GM18868 (cell line): ENCODE measurements at regions not wholly inside any gene's neighbourhood (a gene's known extent, or its start where the extent isn't known, plus 50 kb on each side); places are given as distances from the start of the nearest gene placed in this dataset.
"Not testable (repeated sequence)": the region's sequence is repeated elsewhere in the genome, so short reads cannot be mapped to it uniquely, and the experiment has no call there.

Experiments
- ATAC-seq: cut with Tn5 transposase; IDR thresholded peaks from one replicate; pipeline ENCODE4 v1.9.1; 2021; ENCODE audit warnings: mild to moderate bottlenecking, moderate library complexity; ENCODE audit not compliant: unreplicated experiment

- not testable (repeated sequence) for ATAC-seq
Observed at GRCh38 chr13:56763333-56763732, 377.4 kb upstream of the PRR20A start.

GRCh38 chr13:56773148-56773547 is 367.6 kb upstream of the PRR20A start:
- ATAC-seq = no peak

GRCh38 chr13:56789527-56789926 is 351.2 kb upstream of the PRR20A start:
- no peak for ATAC-seq

- no peak for ATAC-seq
Observed at GRCh38 chr13:56837161-56837560, 303.6 kb upstream of the PRR20A start.

- ATAC-seq = no peak
Observed at GRCh38 chr13:56850852-56851251, 289.9 kb upstream of the PRR20A start.

- no peak for ATAC-seq
Observed at GRCh38 chr13:56861476-56861875, 279.2 kb upstream of the PRR20A start.

- no peak for ATAC-seq
Observed at GRCh38 chr13:56864451-56864850, 276.3 kb upstream of the PRR20A start.

- ATAC-seq = no peak
Observed at GRCh38 chr13:56865416-56865815, 275.3 kb upstream of the PRR20A start.

GRCh38 chr13:56869671-56870070 is 271.0 kb upstream of the PRR20A start:
- ATAC-seq = no peak

- ATAC-seq = no peak
Observed at GRCh38 chr13:56886398-56886797, 254.3 kb upstream of the PRR20A start.

GRCh38 chr13:56888455-56888854 is 252.3 kb upstream of the PRR20A start:
- no peak for ATAC-seq

GRCh38 chr13:56893843-56894242 is 246.9 kb upstream of the PRR20A start:
- peak; percentile 56 for ATAC-seq

- ATAC-seq = no peak
Observed at GRCh38 chr13:56900549-56901279, 240.0 kb upstream of the PRR20A start.

- ATAC-seq = no peak
Observed at GRCh38 chr13:56902276-56902675, 238.4 kb upstream of the PRR20A start.

GRCh38 chr13:56903710-56904282 is 236.9 kb upstream of the PRR20A start:
- ATAC-seq = no peak

- ATAC-seq = no peak
Observed at GRCh38 chr13:56906909-56907308, 233.8 kb upstream of the PRR20A start.

GRCh38 chr13:56907766-56908165 is 233.0 kb upstream of the PRR20A start:
- no peak for ATAC-seq

- no peak for ATAC-seq
Observed at GRCh38 chr13:56909896-56910600, 230.7 kb upstream of the PRR20A start.

- ATAC-seq = no peak
Observed at GRCh38 chr13:56917966-56918365, 222.8 kb upstream of the PRR20A start.

GRCh38 chr13:56923626-56924140 is 217.0 kb upstream of the PRR20A start:
- ATAC-seq = no peak

- no peak for ATAC-seq
Observed at GRCh38 chr13:56924401-56924800, 216.3 kb upstream of the PRR20A start.

- ATAC-seq = no peak
Observed at GRCh38 chr13:56932104-56932503, 208.6 kb upstream of the PRR20A start.
